Islet of Langerhans (tissue), 1 donor: ENCODE measurements at regions not wholly inside any gene's neighbourhood (a gene's known extent, or its start where the extent isn't known, plus 50 kb on each side); places are given as distances from the start of the nearest gene placed in this dataset.

Experiments
- FAIRE-seq: peaks from one replicate; lab custom pipeline; 2011; peaks lifted over from hg19 to GRCh38; lab: Jason Lieb, UNC

- FAIRE-seq: no peak
Observed at GRCh38 chr22:48222742-48223487, 1460.5 kb downstream of the TBC1D22A start.

GRCh38 chr22:48218889-48219420 is 1456.5 kb downstream of the TBC1D22A start:
- no peak for FAIRE-seq

DNA sequence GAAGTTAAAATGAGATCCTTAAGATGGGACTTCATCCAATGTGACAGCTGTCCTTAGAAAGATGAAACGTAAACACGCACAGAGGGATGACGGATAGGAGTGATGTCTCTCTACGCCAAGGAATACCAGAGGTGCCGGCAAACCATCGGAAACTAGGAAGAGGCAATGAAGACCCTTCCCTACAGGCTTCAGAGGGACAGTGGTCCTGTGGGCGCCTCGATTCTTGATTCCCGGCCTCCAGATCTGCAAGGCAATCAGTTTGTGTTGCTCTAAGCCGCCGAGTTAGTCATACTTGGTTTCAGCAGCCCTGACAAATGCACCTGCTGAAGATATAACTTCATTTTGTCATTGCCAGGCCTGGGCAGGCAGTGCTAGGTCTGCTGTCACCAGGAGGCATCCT is 1455.1 kb downstream of the TBC1D22A start:
- no peak for FAIRE-seq

- no peak for FAIRE-seq
Observed at GRCh38 chr22:48212727-48213126, 1450.3 kb downstream of the TBC1D22A start.

GRCh38 chr22:48210812-48211211 is 1448.4 kb downstream of the TBC1D22A start:
- FAIRE-seq: no peak

DNA sequence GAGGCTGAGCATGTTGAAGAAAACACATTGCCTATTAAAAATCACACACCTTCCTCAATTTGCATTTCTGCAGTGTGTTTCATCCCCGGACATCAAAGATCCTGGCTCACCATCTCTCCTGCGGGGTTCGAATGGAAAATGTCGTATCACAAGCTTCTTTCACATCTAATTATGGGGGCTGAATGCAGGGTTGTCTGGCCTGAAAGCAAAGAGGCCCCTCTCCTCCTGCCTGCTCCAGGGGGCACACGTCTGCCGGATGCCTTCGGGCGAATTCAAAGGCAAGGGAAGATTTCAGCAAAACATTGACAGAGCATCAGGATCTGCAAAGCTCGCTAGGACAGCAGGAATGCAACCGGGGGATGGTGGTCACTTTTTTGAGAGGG is 1447.7 kb downstream of the TBC1D22A start:
- FAIRE-seq: no peak

DNA sequence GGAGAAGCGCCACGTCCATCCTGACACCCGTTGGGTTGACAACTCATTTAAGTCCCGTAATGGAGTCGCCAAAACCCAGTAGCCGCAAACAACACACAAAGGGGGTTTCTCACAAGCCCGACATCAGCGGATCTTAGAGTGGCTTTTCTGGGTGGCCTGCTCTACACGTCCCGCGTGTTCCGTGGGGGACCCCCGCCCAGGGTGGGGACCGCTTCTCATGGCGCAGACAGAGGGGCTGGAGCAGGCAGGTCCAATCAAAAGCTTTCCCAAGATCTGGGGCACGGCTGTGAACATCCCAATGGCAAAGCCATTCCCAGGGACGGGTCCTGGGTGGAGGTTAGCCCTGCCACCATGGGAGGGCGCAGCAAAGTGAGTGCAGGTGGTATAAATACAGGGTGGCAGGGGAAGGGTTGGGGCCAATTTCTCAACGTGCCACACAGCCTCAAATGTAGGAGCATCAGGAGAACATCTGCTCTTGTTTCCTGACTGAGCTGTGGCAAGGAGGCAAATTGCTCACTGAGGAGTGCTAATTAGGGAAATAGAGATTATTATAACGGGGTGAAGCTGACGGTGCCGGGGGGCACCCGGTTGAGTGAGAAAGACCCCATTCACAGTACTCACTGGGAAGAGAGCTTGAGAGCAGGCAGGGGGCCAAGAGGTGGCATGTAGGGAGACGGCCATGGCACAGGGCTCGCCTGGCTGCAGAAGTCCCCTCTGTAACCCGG is 1447.2 kb downstream of the TBC1D22A start:
- FAIRE-seq: no peak

DNA sequence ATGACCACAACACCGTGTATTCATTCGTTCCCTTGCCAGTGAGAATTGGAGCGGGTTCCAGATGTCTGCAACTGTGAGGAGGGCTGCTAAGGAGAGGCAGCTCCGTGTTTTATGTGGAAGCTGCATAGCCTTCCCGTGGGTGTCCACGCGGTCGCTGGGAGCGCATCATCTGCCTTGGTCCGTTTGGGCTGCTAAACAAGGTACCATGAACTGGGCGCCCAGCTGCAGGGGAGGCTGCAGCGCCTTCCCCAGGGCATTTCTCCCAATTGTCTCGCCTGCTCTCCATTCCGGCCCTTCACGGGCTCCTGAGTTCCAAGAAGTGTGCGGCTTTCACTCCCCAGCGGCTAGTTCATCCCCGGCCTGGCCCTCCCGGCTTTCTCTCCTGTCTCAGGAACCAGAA is 1446.4 kb downstream of the TBC1D22A start:
- FAIRE-seq: no peak

DNA sequence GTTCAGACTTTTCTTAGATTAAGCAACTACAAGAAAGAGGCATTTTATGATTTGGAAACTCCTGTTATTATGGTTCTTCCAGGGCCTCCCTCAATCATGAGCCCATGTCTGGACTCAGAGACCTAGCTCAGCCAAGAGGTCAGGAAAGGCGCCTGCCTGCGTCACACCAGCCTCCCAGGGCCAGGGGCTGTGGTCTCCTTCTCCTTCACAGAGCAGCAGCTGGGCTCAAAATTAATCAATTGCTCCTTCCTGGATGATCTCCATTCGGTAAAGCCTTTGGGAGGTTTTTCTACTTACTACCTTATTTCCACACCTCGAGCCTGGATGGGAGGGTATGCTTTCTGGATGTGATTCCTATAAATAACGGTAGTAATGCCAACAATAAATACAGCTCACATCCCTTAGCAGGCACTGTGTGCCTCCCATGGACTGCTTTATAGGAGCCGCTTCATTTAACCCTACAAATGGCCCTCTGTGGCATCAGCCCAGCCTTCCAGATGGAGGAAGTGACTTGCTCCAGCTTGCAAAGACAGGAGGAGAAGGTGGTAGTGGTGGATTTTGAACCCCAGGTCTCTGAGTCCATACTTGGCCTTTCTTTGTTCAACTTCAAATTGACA is 1445.6 kb downstream of the TBC1D22A start:
- FAIRE-seq: no peak

GRCh38 chr22:48205790-48206189 is 1443.3 kb downstream of the TBC1D22A start:
- no peak for FAIRE-seq

- no peak for FAIRE-seq
Observed at GRCh38 chr22:48205161-48205560, 1442.7 kb downstream of the TBC1D22A start.

- FAIRE-seq: no peak
Observed at GRCh38 chr22:48204296-48204695, 1441.8 kb downstream of the TBC1D22A start.

GRCh38 chr22:48199667-48200066 is 1437.2 kb downstream of the TBC1D22A start:
- no peak for FAIRE-seq

DNA sequence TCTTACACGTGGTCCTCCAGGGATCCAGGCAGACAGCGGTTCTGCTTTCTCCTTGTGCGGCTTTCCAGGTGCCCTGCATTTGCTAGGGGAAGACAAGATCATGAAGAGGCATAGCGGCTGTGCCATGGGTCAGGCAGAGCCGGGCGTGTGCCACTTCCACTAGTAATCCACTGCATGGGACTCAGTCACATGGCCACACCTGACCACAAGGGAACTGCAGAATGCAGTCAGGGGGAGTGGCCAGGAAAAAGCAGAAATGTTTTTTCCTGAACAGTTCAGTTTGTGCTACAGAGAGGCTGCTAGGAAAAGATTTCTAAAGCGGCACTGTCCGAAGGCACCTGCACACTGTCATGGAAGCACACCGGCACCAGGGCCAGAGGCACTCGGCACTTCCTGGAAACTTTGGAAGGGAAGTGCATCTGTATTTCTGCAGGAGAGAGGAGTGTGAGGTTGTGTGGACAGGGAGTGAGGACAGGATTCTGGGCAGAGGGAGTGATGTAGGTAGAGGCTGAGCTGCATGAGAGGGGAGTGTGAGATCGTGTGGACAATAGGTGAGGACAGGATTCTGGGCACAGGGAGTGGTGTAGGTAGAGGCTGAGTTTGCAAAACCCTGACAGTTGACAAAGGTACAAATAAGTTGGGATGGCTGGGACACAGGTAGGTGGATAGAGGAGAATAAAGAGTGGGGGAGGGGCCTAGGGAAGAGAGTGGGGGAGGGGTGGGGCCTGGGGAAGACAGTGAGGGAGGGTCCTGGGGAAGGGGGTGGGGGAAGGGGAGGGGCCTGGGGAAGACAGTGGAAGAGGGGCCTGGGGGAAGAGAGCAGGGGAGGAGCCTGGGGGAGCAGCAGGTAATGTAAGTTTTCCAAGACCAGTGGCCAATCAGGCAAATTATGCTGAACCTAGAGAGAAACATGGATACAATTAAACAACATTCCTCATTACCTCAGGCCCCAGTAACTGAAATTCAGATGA is 1436.3 kb downstream of the TBC1D22A start:
- no peak for FAIRE-seq

- FAIRE-seq: no peak
Observed at GRCh38 chr22:48197189-48197690, 1434.8 kb downstream of the TBC1D22A start.

- FAIRE-seq: no peak
Observed at GRCh38 chr22:48192920-48193319, 1430.5 kb downstream of the TBC1D22A start.

DNA sequence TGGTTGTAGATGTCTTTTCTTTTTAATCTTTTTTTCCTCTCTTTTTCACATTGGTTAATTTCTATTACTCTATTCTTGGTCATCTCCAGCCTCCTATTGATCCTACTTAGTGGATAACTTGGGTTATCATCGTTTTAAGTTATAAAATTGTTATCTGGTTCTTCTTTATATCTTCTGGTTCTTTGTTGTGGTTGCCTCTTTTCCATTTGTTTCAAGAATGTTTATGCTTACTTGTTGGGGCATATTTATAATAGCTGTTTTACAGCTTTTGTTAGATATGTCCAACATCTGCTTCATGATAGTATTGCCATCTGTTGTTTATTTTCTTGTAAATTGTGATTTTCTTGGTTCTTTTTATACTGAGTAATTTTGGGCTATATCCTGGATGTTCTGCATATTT is 1429.6 kb downstream of the TBC1D22A start:
- no peak for FAIRE-seq

DNA sequence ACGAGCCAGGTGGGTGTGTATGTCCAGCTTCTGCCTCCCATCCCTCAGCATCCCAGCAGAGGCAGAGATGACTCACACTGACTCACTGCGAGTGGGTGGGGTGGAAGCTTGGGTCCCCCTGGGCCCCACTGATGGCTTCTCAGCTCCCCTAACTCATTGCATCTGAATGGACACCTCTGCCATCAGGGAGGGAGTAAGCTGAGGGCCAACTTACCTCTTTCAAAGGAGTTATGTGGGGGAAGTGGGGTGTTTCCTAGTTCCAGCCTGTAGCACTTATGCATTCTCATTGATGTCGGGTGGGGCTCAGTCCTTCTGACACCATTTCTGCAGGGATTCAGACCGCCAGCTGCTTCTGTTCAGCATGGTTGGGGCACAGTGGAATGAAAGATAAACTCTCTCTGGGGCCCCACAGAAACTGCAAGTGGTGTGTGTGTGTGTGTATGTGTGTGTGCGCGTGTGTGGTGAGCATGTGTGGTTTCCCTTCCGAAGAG is 1425.8 kb downstream of the TBC1D22A start:
- FAIRE-seq: no peak

GRCh38 chr22:48187356-48187755 is 1424.9 kb downstream of the TBC1D22A start:
- FAIRE-seq: no peak

DNA sequence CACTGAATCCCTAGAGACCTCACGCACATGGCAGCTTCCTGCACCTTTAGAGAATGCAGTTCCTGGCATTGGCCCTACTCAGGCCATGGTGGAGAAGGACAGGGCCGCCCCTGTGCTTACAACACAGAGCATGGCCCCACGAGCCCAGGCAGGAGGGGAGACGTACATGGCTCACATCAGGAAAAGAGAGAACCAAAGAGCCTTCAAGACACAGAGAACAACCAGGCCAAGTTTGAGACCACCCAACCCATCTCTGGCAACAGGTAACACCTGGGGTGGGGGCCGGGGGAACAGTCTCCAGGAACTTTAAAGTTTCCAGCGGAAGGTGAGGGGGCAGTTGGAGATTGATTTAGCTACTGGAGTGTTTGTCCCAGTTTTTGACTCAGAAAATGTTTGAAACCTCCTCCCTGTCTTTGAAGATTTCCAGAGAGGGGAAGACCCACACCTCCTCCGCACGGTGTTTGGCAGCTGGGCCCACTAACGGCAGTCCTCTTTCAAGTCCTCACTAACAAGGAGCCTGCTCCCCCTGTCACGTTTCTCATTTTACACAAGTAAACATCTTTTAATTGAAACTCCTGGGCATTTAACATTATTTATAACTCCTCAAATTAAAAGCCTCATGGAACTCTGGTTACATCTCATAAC is 1423.8 kb downstream of the TBC1D22A start:
- FAIRE-seq: no peak
